B cell (primary cell): ENCODE measurements at regions not wholly inside any gene's neighbourhood (a gene's known extent, or its start where the extent isn't known, plus 50 kb on each side); places are given as distances from the start of the nearest gene placed in this dataset.

Experiments used
- ATAC-seq: fragments of 200-7000 bp; cut with Tn5 transposase; one replicate; pipeline ENCODE4 v1.10.0; 2021; ENCODE audit warnings: low read depth, mild to moderate bottlenecking, moderate number of reproducible peaks, moderate library complexity
- CTCF ChIA-PET: fragments of 350-600 bp; sonication (Branson Sonifier 250); formaldehyde crosslinking; loops from one replicate; lab custom pipeline; 2021; ENCODE audit warnings: antibody characterized with exemption, inconsistent platforms; lab: Charles Lee
- POLR2A ChIA-PET: fragments of 350-600 bp; sonication (Branson Sonifier 250); formaldehyde crosslinking; loops from one replicate; lab custom pipeline; 2021; ENCODE audit warnings: antibody characterized with exemption; lab: Charles Lee
- DNase-seq: peaks from one replicate; pipeline ENCODE4 v3.0.0; 2013
- H2AFZ ChIP-seq: 2 replicates; pipeline ENCODE4 v1.6.1; 2012; ENCODE audit warnings: mild to moderate bottlenecking, low read depth, low read length; ENCODE audit not compliant: insufficient read depth, poor library complexity, severe bottlenecking
- H3K27ac ChIP-seq, 2 donors: 1 replicate in 1 of 2; 2 replicates in 1 of 2; pipeline ENCODE4 v1.5.1; 2012 to 2013; ENCODE audit warnings: low read length in 2 of 2, mild to moderate bottlenecking in 2 of 2, moderate library complexity in 1 of 2
- H3K27me3 ChIP-seq, 4 experiments: fragments of 200-600 bp in 1 of 4; sonication (generic) in 1 of 4; replicated peaks in 1 of 4; 1 replicate in 2 of 4; 2 replicates in 2 of 4; pipeline versions ENCODE4 v1.6.1 to v1.7.0; 2013 to 2016; ENCODE audit warnings: low read length in 3 of 4, mild to moderate bottlenecking in 2 of 4, mixed read lengths in 1 of 4, moderate library complexity in 1 of 4; ENCODE audit not compliant: insufficient read depth in 4 of 4, control insufficient read depth in 3 of 4; ENCODE audit errors: control extremely low read depth in 1 of 4
- H3K36me3 ChIP-seq, 2 experiments: replicated peaks in 1 of 2; 1 replicate in 1 of 2; 2 replicates in 1 of 2; pipeline versions ENCODE4 v1.6.1 to v1.7.1; 2013; ENCODE audit warnings: low read length in 1 of 2; ENCODE audit not compliant: insufficient read depth in 2 of 2, control insufficient read depth in 1 of 2; ENCODE audit errors: control extremely low read depth in 1 of 2, extremely low read depth in 1 of 2
- H3K4me1 ChIP-seq, 2 donors: fragments of 200-600 bp in 1 of 2; sonication (generic) in 1 of 2; 1 replicate in 1 of 2; 2 replicates in 1 of 2; pipeline versions ENCODE4 v1.5.1 to v1.6.1; 2013 to 2017; ENCODE audit warnings: low read length in 2 of 2; ENCODE audit not compliant: control insufficient read depth in 2 of 2, insufficient read depth in 2 of 2
- H3K4me2 ChIP-seq: replicated peaks from 2 replicates; pipeline ENCODE3; 2012; ENCODE audit warnings: mild to moderate bottlenecking, low read depth, low read length; ENCODE audit not compliant: poor library complexity, severe bottlenecking
- H3K4me3 ChIP-seq, 5 experiments: fragments of 200-600 bp in 1 of 5; sonication (generic) in 1 of 5; 1 replicate in 3 of 5; 2 replicates in 2 of 5; pipeline versions ENCODE4 v1.5.1 to v1.7.0; 2011 to 2016; ENCODE audit warnings: low read length in 4 of 5, mild to moderate bottlenecking in 4 of 5, low read depth in 2 of 5, control low read depth in 1 of 5, moderate library complexity in 1 of 5; ENCODE audit not compliant: insufficient read depth in 1 of 5; ENCODE audit errors: control extremely low read depth in 1 of 5, extremely low read depth in 1 of 5
- H3K79me2 ChIP-seq: fragments of 200-600 bp; sonication (generic); one replicate; pipeline ENCODE4 v1.6.0; 2016; ENCODE audit warnings: low read length; ENCODE audit not compliant: control insufficient read depth, insufficient read depth
- H3K9ac ChIP-seq: fragments of 200-600 bp; sonication (generic); 2 replicates; pipeline ENCODE4 v1.6.1; 2017; ENCODE audit warnings: mild to moderate bottlenecking, low read length, moderate library complexity
- H3K9me3 ChIP-seq, 3 donors: one replicate each; pipeline versions ENCODE4 v1.6.1 to v1.7.1; 2013; ENCODE audit warnings: low read length in 2 of 3; ENCODE audit not compliant: control insufficient read depth in 2 of 3, insufficient read depth in 1 of 3; ENCODE audit errors: control extremely low read depth in 1 of 3
- H4K20me1 ChIP-seq: 2 replicates; pipeline ENCODE4 v1.6.0; 2012; ENCODE audit warnings: mild to moderate bottlenecking, low read length; ENCODE audit not compliant: insufficient read depth, control insufficient read depth, poor library complexity, severe bottlenecking
- H3K27ac Mint-ChIP-seq: one replicate; pipeline ENCODE4 v1.8.0; 2021; ENCODE audit warnings: mixed read lengths
- H3K27me3 Mint-ChIP-seq: one replicate; pipeline ENCODE4 v1.8.0; 2021; ENCODE audit warnings: mixed read lengths
- H3K4me1 Mint-ChIP-seq: one replicate; pipeline ENCODE4 v1.8.0; 2021; ENCODE audit warnings: mixed read lengths
- H3K4me3 Mint-ChIP-seq: one replicate; pipeline ENCODE4 v1.8.0; 2021; ENCODE audit warnings: mixed read lengths
- H3K9me3 Mint-ChIP-seq: one replicate; pipeline ENCODE4 v1.8.0; 2022; ENCODE audit warnings: mixed read lengths; ENCODE audit not compliant: insufficient read depth
- CTCF ChIP-seq: fragments of 200-600 bp; IDR thresholded peaks from one replicate; pipeline ENCODE4 v1.8.0; 2022; ENCODE audit warnings: antibody characterized with exemption, mild to moderate bottlenecking
- EZH2 ChIP-seq: IDR thresholded peaks from 2 replicates; pipeline ENCODE4 v1.6.1; 2012; ENCODE audit warnings: borderline replicate concordance, low read depth, mild to moderate bottlenecking, moderate library complexity, low read length; ENCODE audit not compliant: insufficient read depth, poor library complexity, severe bottlenecking
- WGBS: methylation state at CpG from one replicate; pipeline ENCODE4 v1.1.5; 2013; ENCODE audit warnings: missing lambda C conversion rate; ENCODE audit not compliant: insufficient coverage; 5-methylcytosine and 5-hydroxymethylcytosine counted together
- intact Hi-C: fragments of 100-400 bp; cut with micrococcal nuclease; formaldehyde crosslinking; loops from one replicate; pipeline ENCODE4 v1.10.0; 2022

GRCh38 chr9:106310782-106311181, 552.2 kb upstream of the ZNF462 start:
- H3K4me2 ChIP-seq = no peak overlapping the region
- ChIA-PET CTCF (no interaction called here), POLR2A (no interaction called here)
- no peaks in the 10 kb centered on the region for H3K9me3 ChIP-seq
- no CpG with 5 or more reads among the region's 1 CpG for WGBS
- Mint-ChIP-seq H3K27me3 (no peaks in the 10 kb centered on the region), H3K9me3 (no peaks in the 10 kb centered on the region), H3K4me3 (no peak overlapping the region), H3K4me1 (no peaks in the 10 kb centered on the region), H3K27ac (no peak overlapping the region)
- no peaks in the 10 kb centered on the region for H4K20me1 ChIP-seq
- H3K4me1 ChIP-seq = no peaks in the 10 kb centered on the region
- no peaks in the 10 kb centered on the region for H3K27me3 ChIP-seq
- no peak overlapping the region for H3K4me3 ChIP-seq
- intact Hi-C loops = no loop called here
- H2AFZ ChIP-seq = no peak overlapping the region
- H3K9ac ChIP-seq = no peak overlapping the region
- H3K27ac ChIP-seq = no peak overlapping the region
- no peaks in the 10 kb centered on the region for H3K79me2 ChIP-seq
- DNase-seq = no peak
- ATAC-seq = no peak
- H3K36me3 ChIP-seq = no peaks in the 10 kb centered on the region
- no peak for TF ChIP-seq CTCF
- no peak for TF ChIP-seq EZH2

GRCh38 chr9:106312906-106313305, 550.1 kb upstream of the ZNF462 start:
- Histone ChIP-seq H3K4me2 (no peak overlapping the region), H3K27ac (no peak overlapping the region), H3K27me3 (no peaks in the 10 kb centered on the region), H3K36me3 (no peaks in the 10 kb centered on the region), H3K79me2 (no peaks in the 10 kb centered on the region), H2AFZ (no peak overlapping the region), H3K9ac (no peak overlapping the region), H3K4me1 (no peaks in the 10 kb centered on the region), H3K4me3 (no peak overlapping the region), H4K20me1 (no peaks in the 10 kb centered on the region), H3K9me3 (no peaks in the 10 kb centered on the region)
- WGBS = no CpG with 5 or more reads among the region's 1 CpG
- ATAC-seq = no peak
- H3K4me3 Mint-ChIP-seq = no peak overlapping the region
- intact Hi-C loops = no loop called here
- H3K27me3 Mint-ChIP-seq = no peaks in the 10 kb centered on the region
- H3K27ac Mint-ChIP-seq = no peak overlapping the region
- no peak for TF ChIP-seq CTCF
- TF ChIP-seq EZH2 = no peak
- POLR2A ChIA-PET = no interaction called here
- CTCF ChIA-PET = no interaction called here
- no peaks in the 10 kb centered on the region for H3K4me1 Mint-ChIP-seq
- no peak for DNase-seq
- H3K9me3 Mint-ChIP-seq = no peaks in the 10 kb centered on the region
